Ishikawa (cell line): ENCODE measurements at regions not wholly inside any gene's neighbourhood (a gene's known extent, or its start where the extent isn't known, plus 50 kb on each side); places are given as distances from the start of the nearest gene placed in this dataset.

Experiments
- CREB1 ChIP-seq: IDR thresholded peaks from 2 replicates; pipeline ENCODE4 v1.6.1; 2012; ENCODE audit warnings: low read depth
- EGR1 ChIP-seq: IDR thresholded peaks from 2 replicates; pipeline ENCODE4 v1.6.1; 2012
- EP300 ChIP-seq: IDR thresholded peaks from 2 replicates; pipeline ENCODE4 v1.6.1; 2012; ENCODE audit warnings: borderline replicate concordance
- MAX ChIP-seq: IDR thresholded peaks from 2 replicates; pipeline ENCODE4 v1.6.1; 2012
- RAD21 ChIP-seq: IDR thresholded peaks from 2 replicates; pipeline ENCODE4 v1.6.1; 2012; ENCODE audit warnings: low read depth
- REST ChIP-seq: IDR thresholded peaks from 2 replicates; pipeline ENCODE4 v1.6.1; 2012; ENCODE audit warnings: low read depth, mild to moderate bottlenecking
- TAF1 ChIP-seq: IDR thresholded peaks from 2 replicates; pipeline ENCODE4 v1.6.1; 2012; ENCODE audit warnings: low read depth, mild to moderate bottlenecking
- TCF12 ChIP-seq: IDR thresholded peaks from 2 replicates; pipeline ENCODE4 v1.6.1; 2012; ENCODE audit warnings: low read depth
- TEAD4 ChIP-seq: IDR thresholded peaks from 2 replicates; pipeline ENCODE4 v1.6.1; 2012
- YY1 ChIP-seq: IDR thresholded peaks from 2 replicates; pipeline ENCODE4 v1.6.1; 2012; ENCODE audit warnings: low read depth
- ZBTB7A ChIP-seq: IDR thresholded peaks from 2 replicates; pipeline ENCODE4 v1.6.1; 2012; ENCODE audit warnings: low read depth

DNA sequence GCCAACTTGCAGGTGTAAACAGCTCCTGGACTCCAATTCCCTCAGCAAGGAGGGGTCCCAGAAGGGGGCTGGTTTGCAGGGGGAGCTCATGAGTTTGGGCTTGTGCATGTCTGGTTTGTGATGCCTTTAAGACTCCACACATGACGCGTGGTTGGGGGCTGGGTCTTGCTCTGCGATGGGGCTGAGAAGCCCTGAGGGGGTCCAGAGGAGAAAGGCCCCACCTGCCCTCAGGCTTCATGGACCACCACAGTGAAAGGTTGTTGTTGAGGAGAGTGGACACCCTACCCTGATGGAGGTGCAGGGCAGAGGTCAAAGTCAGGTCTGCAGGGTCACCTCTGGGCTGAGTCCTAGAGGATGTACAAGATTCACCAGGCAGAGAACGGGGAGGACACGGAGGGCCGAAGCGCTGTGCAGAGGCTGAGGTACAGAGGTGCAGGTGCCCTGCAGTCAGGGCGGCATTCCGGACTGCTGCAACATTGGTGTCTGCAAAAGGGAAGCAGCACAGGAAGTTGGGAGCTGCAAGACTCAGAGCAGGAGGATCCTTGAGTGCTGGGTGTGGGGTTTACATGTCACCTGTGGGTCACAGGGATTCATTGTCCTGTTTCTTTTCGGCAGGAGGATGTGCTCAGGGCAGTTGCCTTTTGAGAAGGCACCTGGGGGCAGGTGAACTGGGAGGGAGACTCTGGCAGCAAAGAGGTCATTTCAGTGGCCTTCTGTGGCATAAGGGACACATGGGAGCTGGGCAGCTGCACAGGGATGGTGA, 399.4 kb downstream of the PTPRU start:
- TF ChIP-seq YY1: no peak
- TF ChIP-seq TEAD4: no peak
- TF ChIP-seq REST: no peak
- no peak for TF ChIP-seq TCF12
- no peak for TF ChIP-seq EGR1
- no peak for TF ChIP-seq ZBTB7A
- TF ChIP-seq EP300: no peak
- TF ChIP-seq RAD21: no peak
- TF ChIP-seq CREB1: no peak
- TF ChIP-seq MAX: no peak
- no peak for TF ChIP-seq TAF1
